Islet of Langerhans (tissue), 1 donor: ENCODE measurements at regions not wholly inside any gene's neighbourhood (a gene's known extent, or its start where the extent isn't known, plus 50 kb on each side); places are given as distances from the start of the nearest gene placed in this dataset.

Source experiments
- FAIRE-seq: peaks from one replicate; lab custom pipeline; 2011; peaks lifted over from hg19 to GRCh38; lab: Jason Lieb, UNC

DNA sequence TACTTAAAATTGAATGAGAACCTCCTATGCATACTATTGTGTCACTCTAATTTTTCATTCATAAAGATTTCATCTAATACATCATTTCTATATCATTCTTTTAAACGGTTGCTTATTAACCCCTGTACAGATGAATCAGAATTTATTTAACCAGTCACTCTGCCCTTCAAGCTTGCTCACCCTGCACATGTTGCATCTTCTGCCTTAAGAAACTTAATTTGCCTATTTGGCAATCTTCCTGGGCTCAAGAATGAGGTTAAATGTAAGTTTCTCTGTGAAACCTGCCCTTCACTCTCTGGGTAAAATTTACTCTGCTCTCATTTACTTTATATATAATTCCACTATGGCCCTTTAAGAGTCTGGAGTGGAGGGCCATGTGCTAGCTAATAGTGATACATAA is 434.7 kb upstream of the ZNF608 start:
- no peak for FAIRE-seq

DNA sequence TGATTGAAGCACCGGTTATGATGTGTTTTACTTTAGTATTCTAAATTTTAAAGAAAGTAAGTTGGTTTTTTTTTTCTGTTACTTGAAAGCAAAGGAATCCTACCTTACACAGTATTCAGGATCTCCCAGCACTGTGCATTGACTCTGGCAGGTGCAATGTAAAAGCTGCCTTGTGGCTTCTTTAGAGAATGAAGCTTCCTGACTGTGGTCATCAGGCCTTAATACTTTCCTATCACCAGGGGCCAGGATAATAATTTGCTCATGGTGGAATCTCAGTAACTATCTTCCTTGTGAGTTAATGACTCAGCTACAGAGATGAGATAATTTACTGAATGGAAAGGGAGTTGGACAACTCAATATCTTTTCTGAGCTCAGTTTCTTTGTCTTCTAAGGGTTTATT is 435.5 kb upstream of the ZNF608 start:
- FAIRE-seq, result no peak

DNA sequence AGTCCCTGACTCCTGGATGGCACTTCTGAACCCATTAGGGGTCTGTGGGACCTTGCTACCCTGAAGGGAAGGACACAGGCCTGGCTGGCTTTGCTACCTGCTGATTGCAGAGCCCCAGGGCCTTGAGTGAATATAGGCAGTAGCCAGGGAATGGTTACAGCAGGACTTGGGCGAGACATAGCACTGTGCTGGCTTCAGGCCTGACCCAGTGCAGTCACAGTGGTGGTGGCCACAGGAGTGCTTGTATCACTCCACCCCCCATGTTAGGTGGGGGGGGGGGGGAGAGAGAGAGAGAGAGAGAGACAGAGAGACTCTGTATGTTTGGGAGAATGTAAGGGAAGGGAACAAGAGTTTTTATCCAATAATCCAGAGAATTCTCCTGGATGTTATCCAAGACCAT is 439.3 kb upstream of the ZNF608 start:
- no peak for FAIRE-seq

DNA sequence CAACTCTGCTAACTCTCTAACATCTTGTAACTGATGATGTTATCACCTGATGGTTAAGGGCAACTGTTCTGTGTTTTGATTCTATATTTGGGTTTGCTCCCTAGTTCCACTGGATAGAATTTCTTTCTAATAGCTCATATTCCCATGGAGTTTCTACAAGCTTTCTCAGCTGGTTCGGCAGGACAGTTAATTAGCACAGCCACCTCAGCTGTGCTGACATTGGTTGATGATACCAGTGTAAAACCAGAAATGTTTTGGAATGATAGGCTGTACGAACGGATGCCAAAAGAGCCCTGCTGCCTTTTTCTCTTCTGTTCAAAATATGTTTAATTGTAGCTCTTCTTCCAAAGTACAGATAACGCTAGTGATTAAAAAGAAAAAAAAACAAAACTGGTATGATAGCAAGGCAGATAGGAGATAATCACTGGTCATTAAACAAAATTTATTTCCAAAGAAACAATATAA is 440.5 kb upstream of the ZNF608 start:
- FAIRE-seq, result no peak

DNA sequence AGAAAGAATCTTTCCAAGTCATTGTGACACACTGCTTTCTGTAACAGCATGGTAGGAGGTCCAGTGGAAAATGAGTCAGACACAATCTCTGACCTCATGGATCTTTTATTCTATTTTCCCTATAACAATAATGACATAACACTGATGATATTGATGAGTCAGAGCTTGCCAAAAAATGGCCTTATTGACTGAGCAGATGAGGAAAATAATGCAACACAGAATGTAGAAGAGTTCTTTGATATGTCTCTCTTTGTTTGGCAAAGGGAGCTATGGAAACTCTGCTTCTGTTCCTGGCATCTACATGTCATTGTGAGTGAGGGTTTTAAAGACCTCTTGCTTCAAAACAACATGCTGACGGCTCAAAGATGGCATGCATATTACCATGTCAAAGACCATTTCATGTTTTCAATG is 443.1 kb upstream of the ZNF608 start:
- peak; percentile 5 for FAIRE-seq

DNA sequence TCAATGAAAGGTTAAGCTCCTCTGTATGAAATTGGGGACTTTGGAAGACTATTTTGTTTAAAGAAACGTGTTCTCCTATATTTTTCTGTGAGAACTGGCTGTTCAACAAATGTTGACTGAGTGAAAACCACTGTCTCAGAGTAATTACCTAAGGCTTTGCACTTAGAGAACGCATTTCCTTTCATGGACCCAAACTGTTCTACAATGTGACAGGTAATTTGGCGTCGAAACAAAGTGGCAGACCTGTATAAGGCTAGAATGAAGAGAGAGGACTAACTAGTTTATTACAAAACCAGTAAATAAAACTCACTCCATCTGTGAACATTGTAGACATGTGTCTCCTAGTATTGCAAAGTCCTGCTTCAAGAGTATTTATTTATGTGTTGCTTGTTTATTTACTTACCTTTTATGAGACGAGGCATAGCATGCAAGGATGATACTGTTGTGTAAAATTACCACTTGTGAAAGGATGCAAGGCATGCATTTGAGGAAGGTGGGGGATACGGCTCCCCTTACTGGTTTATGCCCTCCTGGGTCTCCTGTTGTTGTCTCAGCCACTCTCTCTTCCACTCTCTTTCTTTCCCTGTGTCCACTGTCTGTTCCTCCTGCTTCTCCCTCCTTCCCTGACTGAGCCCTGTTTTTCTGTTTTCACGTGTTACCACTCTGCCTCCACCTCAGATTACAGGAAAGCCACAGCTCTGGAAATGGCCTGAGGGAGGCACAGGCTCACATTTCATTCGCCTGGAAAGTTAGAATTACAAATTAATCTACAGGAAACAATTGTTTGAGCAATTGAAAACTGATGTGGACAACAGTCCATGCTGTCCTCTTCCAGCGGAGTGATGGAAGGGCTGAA is 444.0 kb upstream of the ZNF608 start:
- FAIRE-seq, result no peak

DNA sequence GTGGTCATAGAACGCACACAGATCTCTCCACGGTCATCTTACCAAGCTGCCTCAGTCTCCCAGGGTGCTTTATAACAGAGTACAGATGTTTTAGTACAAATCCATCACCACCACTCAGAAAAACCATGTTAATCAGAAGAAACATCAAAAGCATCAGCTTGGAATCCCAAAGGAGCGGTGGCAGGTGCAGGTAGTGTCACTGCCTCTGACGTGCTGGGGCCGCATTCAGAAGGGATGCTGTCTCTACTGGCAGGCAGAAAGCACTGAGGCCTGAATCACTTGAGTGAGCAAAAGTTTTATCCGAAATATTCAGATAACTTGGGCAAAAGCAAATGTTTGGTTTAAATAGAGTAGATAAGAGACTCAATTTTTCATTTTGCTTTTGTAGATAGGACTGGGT is 448.4 kb upstream of the ZNF608 start:
- no peak for FAIRE-seq

DNA sequence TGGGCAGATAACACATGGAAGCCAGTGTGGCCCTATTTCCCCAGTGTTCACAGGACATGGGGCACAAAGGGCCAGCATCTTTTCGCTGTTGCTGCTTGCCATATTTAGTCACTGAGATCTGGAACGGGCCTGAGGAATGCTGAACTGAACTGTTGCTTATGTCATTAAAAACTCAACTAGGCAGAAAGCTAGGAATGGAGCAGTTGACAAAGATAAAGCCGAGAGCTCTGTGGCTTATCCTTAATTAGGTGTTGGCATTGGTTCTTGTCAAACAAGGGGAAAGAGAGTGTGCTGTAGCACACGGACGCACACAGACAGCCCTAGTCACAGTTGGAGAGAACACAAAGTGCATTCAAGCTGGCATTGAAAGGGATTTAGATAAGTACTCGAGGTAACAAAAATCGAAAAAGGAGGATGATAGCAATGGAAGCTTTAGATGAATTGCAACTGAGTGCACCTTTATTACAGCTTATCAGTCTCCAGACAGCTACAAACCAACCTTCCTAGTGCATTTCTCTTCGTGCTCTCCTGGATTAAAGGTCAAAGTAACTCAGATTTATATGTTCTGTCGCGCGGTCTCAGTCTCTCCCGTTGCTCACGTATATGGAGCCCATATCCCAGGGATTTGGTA is 450.2 kb upstream of the ZNF608 start:
- FAIRE-seq, result peak; percentile 66

DNA sequence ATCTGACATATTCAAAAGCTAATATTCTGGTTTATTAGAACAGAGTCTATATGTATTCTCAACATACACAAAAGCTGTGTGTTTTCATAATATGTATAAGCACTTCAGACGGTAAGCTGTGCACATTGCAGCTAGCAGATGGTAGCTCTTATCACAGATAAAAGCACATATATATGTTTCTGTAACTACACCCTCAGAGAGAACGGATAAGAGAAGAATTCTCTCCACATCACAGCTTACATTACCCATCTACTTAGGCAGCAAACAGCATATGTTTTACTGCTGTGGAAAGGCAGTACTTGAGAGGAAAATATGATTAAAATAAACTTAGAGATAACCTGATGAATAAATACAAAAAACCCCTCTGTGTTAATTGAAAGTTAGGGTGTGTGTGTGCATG is 450.9 kb upstream of the ZNF608 start:
- FAIRE-seq, result no peak

DNA sequence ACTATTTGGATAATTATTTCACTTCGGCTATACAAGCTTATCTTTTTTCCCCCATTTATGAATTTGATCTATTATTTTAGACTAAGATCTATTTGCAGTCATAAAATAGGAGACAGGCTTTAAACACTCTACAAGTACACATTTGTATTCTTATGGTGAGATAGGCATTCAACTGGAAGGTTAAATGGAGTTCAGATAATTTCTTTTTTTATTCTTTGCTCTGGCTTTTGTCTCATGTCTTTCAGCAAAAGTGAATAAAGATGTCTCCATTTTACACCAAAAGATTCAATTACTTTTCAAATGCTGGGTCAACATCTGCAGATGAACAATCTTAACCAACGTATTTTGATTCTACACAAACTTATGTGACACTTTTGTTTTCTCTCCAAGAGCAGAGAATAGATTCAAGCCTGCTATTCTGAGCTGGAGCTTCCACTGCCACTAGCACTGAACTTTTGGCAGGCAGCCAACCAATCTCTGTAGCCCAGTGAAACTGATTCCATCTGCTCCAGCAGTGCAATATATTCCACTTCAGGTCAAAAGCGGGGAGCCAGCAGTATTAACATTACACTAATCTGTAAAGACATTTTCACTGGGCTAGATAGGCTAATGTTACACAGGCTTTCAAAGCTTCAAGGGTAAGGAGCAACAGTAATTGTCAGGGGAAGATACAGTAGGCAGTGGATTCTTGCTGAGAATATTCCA is 452.0 kb upstream of the ZNF608 start:
- FAIRE-seq, result peak; percentile 97

DNA sequence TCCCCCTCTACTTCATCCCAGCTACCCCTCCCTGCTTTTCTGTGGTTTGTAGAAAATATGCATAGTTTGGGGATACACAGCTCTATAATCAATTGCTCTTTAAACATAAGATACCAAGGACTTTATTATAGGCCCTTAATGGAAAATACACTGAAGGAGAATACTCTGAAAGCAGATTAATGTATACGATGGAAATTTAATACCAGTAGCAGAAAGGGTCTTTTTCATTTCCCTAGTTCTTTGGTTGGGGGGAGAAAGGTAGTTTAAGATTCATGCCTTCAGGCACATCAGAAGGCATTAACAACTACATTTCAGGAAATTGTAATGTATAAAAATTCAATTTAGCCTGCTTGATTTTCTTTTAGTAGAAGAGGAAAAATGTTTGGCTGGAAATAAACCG is 452.9 kb upstream of the ZNF608 start:
- FAIRE-seq, result peak; percentile 53

DNA sequence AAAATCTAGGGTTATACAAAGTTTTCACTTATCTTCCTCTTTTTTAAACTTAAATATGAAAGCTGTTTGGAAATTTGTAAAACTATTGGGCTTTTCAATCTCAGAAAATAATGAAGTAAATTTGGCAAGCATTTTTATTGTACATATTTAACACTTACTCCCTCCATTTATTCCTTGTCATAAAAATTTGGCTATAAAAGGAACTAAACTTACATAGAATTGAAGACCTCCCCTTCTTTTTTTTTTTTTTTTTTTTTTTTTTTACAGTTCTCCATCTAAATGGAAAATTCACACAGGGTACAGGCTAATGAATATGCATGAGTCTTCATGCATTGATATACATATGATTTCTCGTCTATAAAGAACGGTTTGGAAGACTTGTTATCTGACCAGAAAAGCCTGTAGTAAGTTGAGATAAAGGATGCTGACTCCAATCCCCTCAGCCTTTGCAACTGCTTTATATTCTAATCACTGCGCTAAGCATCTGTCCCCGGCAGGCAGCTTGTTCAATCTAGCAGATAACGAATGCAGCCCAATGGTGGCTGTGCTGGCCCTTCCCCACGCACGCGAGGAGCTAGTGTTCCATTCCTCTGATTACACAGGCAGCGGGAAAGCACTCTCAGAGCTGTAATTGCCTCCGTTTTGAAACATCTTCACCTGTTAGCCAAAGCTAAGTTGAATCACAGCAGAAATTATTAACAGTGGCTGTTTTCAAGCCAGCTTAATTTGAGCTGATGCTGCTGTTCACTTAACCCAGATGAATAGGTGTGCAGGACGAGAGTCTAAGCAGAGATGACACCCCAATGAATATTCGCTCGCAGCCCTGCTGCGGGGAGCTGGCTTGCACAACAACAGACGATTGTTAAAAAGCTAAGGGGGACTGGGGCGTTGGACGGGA is 453.8 kb upstream of the ZNF608 start:
- FAIRE-seq, result peak; percentile 96

DNA sequence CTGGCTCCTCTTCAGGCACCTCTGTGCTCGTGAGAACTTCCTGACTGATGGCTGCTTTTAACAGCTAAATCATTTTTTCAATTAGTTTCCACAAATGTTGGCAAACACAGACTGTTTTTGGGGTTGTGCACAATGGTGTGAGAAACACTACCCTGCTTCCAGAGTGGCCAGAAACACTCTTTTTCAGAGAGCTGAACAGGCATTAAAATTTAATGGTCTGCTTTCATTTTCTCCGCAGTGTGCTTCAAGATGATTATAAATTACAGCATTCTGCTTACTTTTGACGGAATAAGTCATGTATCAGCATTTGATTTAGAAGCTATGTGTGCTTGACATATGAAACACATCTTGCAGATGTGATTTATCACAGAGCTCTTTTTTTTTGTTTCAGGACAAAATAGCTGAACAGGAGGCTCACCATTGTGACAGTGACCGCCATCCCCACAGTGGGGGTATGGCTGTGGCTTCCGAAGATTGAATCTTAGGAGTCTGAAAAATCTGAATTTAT is 454.5 kb upstream of the ZNF608 start:
- no peak for FAIRE-seq

DNA sequence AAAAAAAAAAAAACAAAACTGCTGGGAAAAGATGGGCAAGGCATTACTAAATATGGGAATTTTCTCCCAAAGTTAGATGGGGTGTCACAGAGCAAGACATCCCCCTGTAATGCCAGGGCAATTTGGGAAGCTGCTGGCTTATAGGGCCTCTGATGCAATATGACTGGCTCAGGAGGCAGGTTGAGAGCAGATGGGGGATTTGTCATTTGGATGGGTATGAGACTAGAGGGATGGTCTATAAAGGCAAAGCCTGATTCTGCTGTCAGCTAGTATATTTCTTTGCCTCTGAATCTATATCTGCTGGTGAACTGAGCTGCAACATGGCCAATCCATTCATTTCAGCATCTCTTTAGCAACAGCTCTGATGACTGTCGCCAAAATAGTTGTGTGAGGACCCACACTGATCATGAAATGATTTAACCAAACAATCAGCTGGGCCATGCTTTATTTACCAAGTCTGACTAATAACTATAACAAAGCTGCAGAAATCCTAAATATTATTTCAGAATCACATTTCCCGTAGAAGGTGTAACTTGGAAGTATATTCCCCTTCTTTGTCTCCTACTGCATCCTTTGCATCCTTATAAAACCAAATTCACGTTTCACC is 455.1 kb upstream of the ZNF608 start:
- FAIRE-seq, result peak; percentile 61

DNA sequence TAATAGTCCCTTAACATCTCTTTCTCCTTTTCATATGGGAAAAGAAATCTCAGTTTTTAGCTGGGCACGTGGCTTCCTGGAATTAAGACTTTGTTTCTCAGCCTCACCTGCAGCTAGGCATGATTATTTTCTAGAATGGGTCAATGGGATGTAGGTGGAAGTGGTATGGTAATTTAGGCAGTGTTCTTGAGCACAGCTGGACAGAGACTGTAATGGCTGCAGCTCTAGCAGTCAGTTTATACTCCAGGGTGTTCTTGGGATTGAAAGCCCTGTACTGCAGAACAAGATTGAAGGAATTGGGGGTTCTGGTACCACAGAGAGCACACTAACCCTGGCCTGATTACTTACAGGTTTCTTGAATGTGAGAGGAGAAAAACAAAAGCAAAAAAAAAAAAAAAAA is 455.9 kb upstream of the ZNF608 start:
- no peak for FAIRE-seq

DNA sequence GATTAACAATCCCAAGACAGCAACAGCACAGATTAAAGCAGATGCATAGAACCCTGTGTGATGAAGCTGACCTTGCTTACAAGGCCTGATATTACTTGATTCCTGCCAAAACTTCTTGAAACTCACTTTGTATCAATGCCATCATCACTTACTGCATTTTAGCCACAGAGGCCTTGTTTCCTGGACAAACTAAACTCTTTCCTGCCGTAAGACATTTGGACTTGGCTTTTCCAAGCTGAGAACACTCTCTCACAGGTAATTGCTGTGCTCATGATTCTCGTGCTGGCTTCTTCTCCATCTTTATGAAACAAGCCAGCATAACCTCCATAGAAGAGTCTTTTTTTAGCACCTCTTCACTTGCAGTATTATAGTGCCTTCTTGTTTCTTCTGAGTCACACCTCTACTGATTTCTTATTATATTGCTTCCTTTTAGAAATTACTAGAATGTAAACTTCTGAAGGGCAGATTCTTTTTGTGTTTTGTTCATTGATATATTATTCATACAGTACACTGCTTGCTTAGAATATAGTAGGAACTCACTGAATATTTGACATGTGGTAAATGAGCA is 456.5 kb upstream of the ZNF608 start:
- FAIRE-seq, result no peak

DNA sequence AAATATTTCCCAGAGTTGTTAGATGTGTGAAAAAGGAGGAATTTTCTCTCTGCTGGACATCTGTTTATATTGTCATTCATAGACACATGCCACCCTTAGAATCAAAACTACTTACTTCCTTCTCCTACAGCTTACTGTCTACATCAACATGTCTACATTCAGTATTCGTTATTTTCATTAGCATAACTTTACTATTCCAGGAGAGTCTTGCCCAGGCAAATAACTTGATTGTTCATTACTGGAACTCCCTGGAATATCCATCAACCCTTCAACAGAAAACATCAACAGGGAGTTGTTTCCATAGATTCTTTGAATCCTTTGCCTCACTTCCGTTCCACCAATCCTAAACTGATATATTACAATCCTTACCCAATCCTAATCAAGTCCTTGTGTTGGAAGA is 457.5 kb upstream of the ZNF608 start:
- FAIRE-seq, result no peak

DNA sequence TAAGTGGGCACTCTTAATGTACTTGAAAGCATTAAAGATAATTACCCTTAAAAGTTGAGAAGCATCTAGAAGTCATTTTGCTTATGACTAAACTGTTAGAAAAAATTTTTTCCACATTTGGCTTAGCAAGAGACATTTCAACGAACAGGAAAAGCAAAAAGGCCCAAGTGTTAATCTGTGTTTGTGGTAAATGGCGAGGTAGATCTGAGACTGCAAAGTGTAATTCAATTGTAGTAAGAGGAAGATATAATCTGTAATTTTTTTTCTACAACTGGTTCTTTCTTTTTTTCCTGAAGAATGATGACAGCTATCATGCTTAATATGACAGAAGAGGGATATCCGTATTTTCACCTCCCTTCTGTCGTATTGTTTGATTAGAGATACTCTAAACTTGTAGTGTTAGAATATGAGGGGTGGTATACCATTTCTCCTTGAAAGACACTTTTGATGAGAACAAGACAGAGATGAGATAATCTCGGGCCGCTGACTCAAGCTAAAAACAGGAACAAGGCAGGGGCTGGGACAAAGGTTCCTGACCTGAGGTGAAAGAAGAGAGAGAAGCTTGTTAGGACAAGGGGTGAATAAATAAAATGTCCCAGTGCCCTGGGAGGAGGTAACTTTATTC is 459.3 kb upstream of the ZNF608 start:
- FAIRE-seq, result no peak

DNA sequence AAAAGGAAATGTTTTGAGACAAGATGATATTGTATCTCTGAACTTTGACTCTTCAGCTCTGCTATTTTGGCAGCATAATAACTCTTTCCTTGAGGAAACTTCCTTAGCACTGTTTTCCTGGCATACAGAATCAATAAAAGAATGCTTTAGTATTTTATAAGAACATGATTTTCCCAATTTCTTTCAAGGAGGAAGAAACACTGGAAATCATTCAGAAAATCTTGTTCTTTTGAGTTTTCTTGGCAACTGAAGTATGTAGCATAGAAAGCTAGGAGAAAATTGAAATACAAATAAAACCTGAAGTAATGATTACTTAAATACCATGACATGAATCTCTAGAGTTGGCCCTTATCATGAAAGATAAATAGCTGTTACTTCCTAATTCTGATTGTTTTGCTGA is 461.4 kb upstream of the ZNF608 start:
- no peak for FAIRE-seq

DNA sequence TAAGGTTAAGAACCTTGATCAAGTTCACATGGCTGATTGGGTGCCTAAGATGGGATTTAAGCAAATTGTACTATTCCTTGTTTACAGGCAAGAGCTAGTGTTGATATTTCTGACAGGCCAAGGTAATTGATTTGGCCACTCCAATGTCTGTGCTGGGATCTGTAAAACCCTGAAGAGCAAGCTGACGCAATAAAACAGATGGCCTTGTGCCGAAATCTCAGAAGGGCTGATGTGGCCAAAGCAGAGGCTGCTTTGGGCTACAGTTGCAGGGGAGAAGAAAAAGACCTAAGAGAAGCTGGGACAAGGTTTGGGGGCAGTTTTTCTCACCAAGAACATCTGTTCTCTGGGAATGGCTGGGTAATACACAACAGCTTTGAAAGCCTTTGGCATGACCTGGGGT is 463.2 kb upstream of the ZNF608 start:
- peak; percentile 5 for FAIRE-seq
